Muscle of leg (tissue), 3 donors: ENCODE measurements at regions not wholly inside any gene's neighbourhood (a gene's known extent, or its start where the extent isn't known, plus 50 kb on each side); places are given as distances from the start of the nearest gene placed in this dataset.

ENCODE experiments used
- DNase-seq: peaks from one replicate; pipeline ENCODE4 v3.0.0; 2013
- H3K27ac ChIP-seq: one replicate; pipeline ENCODE4 v1.5.1; 2013; ENCODE audit warnings: mild to moderate bottlenecking, low read length, control low read depth
- H3K27me3 ChIP-seq: one replicate; pipeline ENCODE4 v1.6.1; 2013; ENCODE audit warnings: low read length; ENCODE audit not compliant: control insufficient read depth, insufficient read depth
- H3K36me3 ChIP-seq: one replicate; pipeline ENCODE4 v1.6.1; 2013; ENCODE audit warnings: low read length; ENCODE audit not compliant: control insufficient read depth, insufficient read depth
- H3K4me1 ChIP-seq: one replicate; pipeline ENCODE4 v1.6.1; 2013; ENCODE audit warnings: low read length; ENCODE audit not compliant: control insufficient read depth, insufficient read depth
- H3K4me3 ChIP-seq: one replicate; pipeline ENCODE4 v1.5.1; 2013; ENCODE audit warnings: low read length, control low read depth
- H3K9me3 ChIP-seq: replicated peaks from 2 replicates; pipeline ENCODE4 v1.6.1; 2013; ENCODE audit warnings: low read depth, low read length; ENCODE audit not compliant: control insufficient read depth
- WGBS: methylation state at CpG from one replicate; pipeline ENCODE4 v1.1.5; 2013; ENCODE audit warnings: missing lambda C conversion rate; ENCODE audit not compliant: insufficient coverage; 5-methylcytosine and 5-hydroxymethylcytosine counted together

DNA sequence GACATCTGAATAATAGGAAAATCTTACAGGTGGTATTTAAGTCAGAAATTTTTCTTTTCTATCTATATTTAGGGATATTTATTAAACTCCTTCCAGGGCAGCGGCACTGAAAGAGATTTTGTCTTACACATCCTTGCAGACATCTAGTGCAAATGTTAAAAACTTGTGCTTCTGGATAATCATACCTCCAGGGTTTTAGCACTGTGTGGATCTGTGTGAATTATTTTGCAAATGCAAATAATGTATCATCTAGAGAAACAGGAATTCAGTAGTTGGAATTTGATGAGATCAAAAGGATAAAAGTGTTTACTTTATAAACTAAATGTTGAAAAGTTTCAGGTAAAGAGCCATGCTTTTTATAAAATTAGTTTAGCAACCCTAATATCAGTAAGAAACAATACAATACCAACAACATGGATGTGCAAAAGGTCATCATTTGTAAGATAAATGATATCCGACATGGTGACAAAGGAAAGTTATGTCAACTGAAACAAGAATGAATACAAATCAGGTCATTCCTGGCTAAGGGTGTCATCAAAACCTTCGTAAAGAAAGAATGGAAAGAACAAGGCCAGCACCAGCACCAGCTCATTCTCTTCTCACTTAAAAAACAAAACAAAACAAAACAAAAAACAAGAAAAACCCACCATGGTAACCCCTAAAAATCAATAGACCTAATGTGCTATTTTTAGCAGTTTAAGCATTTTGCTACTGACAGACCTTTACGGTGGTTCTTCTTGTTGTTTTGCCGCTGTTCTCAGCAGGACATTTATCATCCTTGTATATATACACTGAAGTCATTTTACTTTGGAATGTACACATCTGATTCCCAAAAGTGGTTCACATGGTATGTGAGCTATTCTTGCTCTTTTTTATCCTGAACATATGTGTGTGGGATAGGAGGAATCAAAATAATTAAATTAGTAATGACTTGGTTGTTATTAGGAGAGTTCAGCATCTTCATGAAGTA, 219.7 kb upstream of the NDST3 start:
- no peaks in the 10 kb centered on the region for H3K9me3 ChIP-seq
- no peak for DNase-seq

GRCh38 chr4:117817301-117817700, 217.0 kb upstream of the NDST3 start:
- no peaks in the 10 kb centered on the region for H3K9me3 ChIP-seq
- no peak overlapping the region for H3K4me3 ChIP-seq
- no peak for DNase-seq
- H3K36me3 ChIP-seq, result no peaks in the 10 kb centered on the region
- no peaks in the 10 kb centered on the region for H3K4me1 ChIP-seq
- H3K27ac ChIP-seq, result no peak overlapping the region
- H3K27me3 ChIP-seq, result no peaks in the 10 kb centered on the region

More for the DNA sequence above, 219.7 kb upstream of the NDST3 start:
- H3K27me3 ChIP-seq, result no peaks in the 10 kb centered on the region
- H3K36me3 ChIP-seq, result no peaks in the 10 kb centered on the region
- H3K4me3 ChIP-seq, result no peak overlapping the region
- no peaks in the 10 kb centered on the region for H3K4me1 ChIP-seq
- H3K27ac ChIP-seq, result no peak overlapping the region
- 75% methylated on average over 1 of the region's 5 CpGs for WGBS

GRCh38 chr4:117821834-117822233, 212.5 kb upstream of the NDST3 start:
- Histone ChIP-seq H3K36me3 (no peaks in the 10 kb centered on the region), H3K27ac (no peak overlapping the region), H3K4me3 (no peak overlapping the region), H3K9me3 (no peaks in the 10 kb centered on the region), H3K4me1 (no peaks in the 10 kb centered on the region), H3K27me3 (no peaks in the 10 kb centered on the region)
- no CpG with 5 or more reads among the region's 3 CpGs for WGBS
- DNase-seq, result no peak

DNA sequence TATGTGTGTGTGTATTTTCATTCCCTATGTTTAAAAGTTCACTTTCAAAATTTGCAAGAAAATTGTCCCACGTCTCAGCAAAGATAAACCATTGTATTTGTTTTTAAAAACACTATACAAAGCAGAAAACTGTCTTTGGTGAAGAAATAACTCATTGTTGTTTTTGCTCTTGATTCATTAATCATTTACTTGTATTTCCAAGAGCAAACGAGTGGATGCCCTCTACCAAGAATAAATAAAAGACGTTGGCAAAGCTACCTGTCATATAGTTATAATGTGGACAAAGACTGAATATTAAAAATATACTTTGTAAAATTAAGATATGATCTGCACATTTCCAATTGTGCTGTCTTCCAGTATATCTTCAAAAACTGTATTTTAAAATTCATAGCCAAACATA, 210.9 kb upstream of the NDST3 start:
- H3K4me3 ChIP-seq, result no peak overlapping the region
- H3K27me3 ChIP-seq, result no peaks in the 10 kb centered on the region
- no peaks in the 10 kb centered on the region for H3K9me3 ChIP-seq
- H3K4me1 ChIP-seq, result no peaks in the 10 kb centered on the region
- H3K27ac ChIP-seq, result no peak overlapping the region
- DNase-seq, result no peak
- no CpG with 5 or more reads among the region's 3 CpGs for WGBS
- no peaks in the 10 kb centered on the region for H3K36me3 ChIP-seq

GRCh38 chr4:117825600-117825999, 208.7 kb upstream of the NDST3 start:
- DNase-seq, result no peak

DNA sequence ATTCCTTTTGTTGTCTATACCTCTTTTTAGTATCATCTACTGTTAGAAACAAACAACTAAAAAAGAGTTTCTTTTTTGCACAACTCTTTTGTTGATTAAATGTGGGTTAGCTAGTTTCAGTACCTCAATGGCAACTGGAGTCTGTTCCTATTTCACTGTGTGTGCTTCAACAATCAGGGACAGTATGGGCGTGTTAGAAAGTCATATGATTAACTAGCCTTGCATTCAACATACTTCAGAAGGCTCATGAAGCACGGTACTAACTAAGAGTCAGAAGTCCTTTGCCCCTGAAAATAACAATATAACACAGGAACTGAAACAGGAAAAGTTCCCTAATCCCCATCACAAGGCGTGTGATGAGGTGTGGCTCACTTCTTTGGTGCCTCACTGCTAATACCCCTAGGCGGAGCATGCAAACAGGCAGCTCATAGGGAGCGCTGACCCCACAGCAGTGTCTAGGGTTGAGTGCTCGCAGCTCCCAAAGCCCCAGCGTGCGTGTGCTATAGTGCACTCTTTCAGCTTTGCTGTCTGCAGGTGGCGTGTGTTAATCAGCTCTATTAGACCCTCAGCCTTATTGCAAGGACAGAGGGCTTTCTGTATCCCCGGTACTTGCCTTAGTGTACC, 203.1 kb upstream of the NDST3 start:
- Histone ChIP-seq H3K4me1 (no peaks in the 10 kb centered on the region), H3K36me3 (no peaks in the 10 kb centered on the region), H3K27me3 (no peaks in the 10 kb centered on the region), H3K27ac (no peak overlapping the region), H3K9me3 (peaks cover 7% of the 10 kb centered on the region), H3K4me3 (no peak overlapping the region)
- DNase-seq, result no peak
- 73% methylated on average over 7 of the region's 10 CpGs for WGBS

More at GRCh38 chr4:117825600-117825999, 208.7 kb upstream of the NDST3 start:
- no peak overlapping the region for H3K27ac ChIP-seq
- no peak overlapping the region for H3K4me3 ChIP-seq
- H3K9me3 ChIP-seq, result no peaks in the 10 kb centered on the region
- H3K36me3 ChIP-seq, result no peaks in the 10 kb centered on the region
- H3K27me3 ChIP-seq, result no peaks in the 10 kb centered on the region
- WGBS, result no CpG with 5 or more reads among the region's 1 CpG
- H3K4me1 ChIP-seq, result no peaks in the 10 kb centered on the region

GRCh38 chr4:117835566-117835965, 198.7 kb upstream of the NDST3 start:
- Histone ChIP-seq H3K27me3 (no peaks in the 10 kb centered on the region), H3K36me3 (no peaks in the 10 kb centered on the region), H3K4me1 (no peaks in the 10 kb centered on the region), H3K27ac (no peak overlapping the region), H3K4me3 (no peak overlapping the region), H3K9me3 (peaks cover 7% of the 10 kb centered on the region)
- WGBS, result 98% methylated on average over 10 of the region's 10 CpGs
- no peak for DNase-seq

DNA sequence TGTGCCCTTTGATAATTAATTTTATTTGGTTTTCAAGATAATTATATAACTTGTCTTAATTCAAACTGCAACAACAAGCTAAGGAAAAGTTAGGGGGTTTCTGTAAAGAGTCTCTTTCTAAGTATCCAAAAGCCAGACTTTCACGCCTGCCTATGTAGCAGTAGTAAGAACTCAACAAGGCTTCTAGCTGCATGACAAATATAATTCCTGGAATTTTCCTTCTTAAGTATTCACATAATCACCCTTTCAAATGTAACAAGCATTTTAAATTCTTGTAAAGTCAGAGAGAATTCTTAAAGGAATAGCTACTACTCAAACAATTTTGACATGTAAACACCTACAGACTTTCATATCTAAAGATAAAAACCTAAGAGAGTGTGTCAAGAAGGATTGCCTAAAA, 189.7 kb upstream of the NDST3 start:
- WGBS, result no CpG with 5 or more reads among the region's 1 CpG
- Histone ChIP-seq H3K36me3 (no peaks in the 10 kb centered on the region), H3K27me3 (no peaks in the 10 kb centered on the region), H3K9me3 (peaks cover 3% of the 10 kb centered on the region), H3K4me3 (no peak overlapping the region), H3K27ac (no peak overlapping the region), H3K4me1 (no peaks in the 10 kb centered on the region)
- DNase-seq, result no peak

GRCh38 chr4:117845270-117845669, 189.0 kb upstream of the NDST3 start:
- no peak overlapping the region for H3K4me3 ChIP-seq
- WGBS, result no CpG with 5 or more reads among the region's 1 CpG
- H3K36me3 ChIP-seq, result no peaks in the 10 kb centered on the region

DNA sequence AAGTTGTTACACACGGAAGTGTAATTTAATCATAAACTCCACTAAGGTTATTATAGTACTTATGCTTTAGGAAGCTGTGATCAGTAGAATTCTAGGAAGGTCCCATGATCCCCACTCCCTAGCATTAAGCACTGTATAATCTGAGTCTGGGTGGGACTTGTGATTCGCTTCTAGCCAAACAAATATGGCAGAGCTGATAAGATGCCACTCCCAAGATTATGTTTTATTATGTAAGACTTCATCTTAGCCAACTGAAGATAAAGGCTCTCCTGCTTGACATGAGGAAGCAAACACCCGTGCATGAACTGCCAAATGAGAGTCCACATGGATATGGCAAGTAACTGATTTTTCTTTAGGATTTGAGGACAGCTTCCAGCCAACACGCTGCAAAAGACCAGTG, 186.4 kb upstream of the NDST3 start:
- Histone ChIP-seq H3K9me3 (peaks cover 11% of the 10 kb centered on the region), H3K36me3 (no peaks in the 10 kb centered on the region), H3K27ac (no peak overlapping the region), H3K27me3 (no peaks in the 10 kb centered on the region), H3K4me3 (no peak overlapping the region), H3K4me1 (no peaks in the 10 kb centered on the region)
- DNase-seq, result no peak
- 100% methylated on average over 1 of the region's 4 CpGs for WGBS

More at GRCh38 chr4:117845270-117845669, 189.0 kb upstream of the NDST3 start:
- no peak for DNase-seq
- H3K27ac ChIP-seq, result no peak overlapping the region
- peaks cover 10% of the 10 kb centered on the region for H3K9me3 ChIP-seq
- H3K27me3 ChIP-seq, result no peaks in the 10 kb centered on the region
- no peaks in the 10 kb centered on the region for H3K4me1 ChIP-seq
